HAP-1 (cell line): ENCODE measurements at regions not wholly inside any gene's neighbourhood (a gene's known extent, or its start where the extent isn't known, plus 50 kb on each side); places are given as distances from the start of the nearest gene placed in this dataset.

ENCODE experiments used
- DNase-seq, 2 experiments: peaks; one replicate each; pipeline ENCODE4 v3.0.0-alpha.2; 2016 to 2020; ENCODE audit warnings: low spot score in 2 of 2
- H3K27me3 ChIP-seq: fragments of 250-450 bp; sonication (Bioruptor Pico); 2 replicates; pipeline ENCODE4 v1.5.1; 2020; ENCODE audit warnings: low read depth, mild to moderate bottlenecking, moderate library complexity
- H3K36me3 ChIP-seq: fragments of 250-450 bp; sonication (Bioruptor Pico); replicated peaks from 2 replicates; pipeline ENCODE4 v1.5.1; 2020; ENCODE audit warnings: mild to moderate bottlenecking
- H3K4me1 ChIP-seq: fragments of 250-450 bp; sonication (Bioruptor Pico); 2 replicates; pipeline ENCODE4 v1.5.1; 2020; ENCODE audit warnings: mild to moderate bottlenecking
- H3K4me3 ChIP-seq: fragments of 250-450 bp; sonication (Bioruptor Pico); 2 replicates; pipeline ENCODE4 v1.5.1; 2020; ENCODE audit warnings: mild to moderate bottlenecking, moderate library complexity
- H3K9me3 ChIP-seq: fragments of 250-450 bp; sonication (Bioruptor Pico); 2 replicates; pipeline ENCODE4 v1.5.1; 2020; ENCODE audit warnings: mild to moderate bottlenecking, moderate library complexity
- in situ Hi-C: fragments of 300-500 bp; cut with MboI; formaldehyde crosslinking; loops from 3 replicates; pipeline ENCODE4 v1.14.3; 2020; ENCODE audit warnings: low sequenced_read_pairs, inconsistent platforms, mixed read lengths

DNA sequence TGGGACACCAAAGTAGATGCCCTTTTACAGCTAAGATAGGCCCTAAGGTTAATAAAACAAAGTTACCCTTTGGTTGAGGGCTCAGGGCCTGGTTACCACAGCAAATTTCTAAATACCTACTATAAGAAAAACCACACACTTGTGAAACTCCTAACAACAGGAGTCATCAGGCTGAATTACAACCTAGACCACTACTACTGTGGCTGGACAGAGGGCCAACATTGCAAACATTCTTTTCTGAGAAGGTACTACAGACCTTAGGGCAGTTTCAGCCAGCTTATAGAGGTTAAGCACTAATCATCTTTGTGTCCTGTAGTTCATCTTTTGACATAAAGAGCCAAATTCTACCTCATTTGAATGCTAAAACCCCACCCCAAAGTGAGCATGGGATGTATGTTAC lies 504.0 kb downstream of the RAPGEF2 start:
- H3K27me3 ChIP-seq = no peaks in the 10 kb centered on the region
- no peaks in the 10 kb centered on the region for H3K36me3 ChIP-seq
- no peak overlapping the region for H3K4me3 ChIP-seq
- DNase-seq = no peak
- no peaks in the 10 kb centered on the region for H3K4me1 ChIP-seq
- in situ Hi-C loops = no loop called here
- H3K9me3 ChIP-seq = no peaks in the 10 kb centered on the region

DNA sequence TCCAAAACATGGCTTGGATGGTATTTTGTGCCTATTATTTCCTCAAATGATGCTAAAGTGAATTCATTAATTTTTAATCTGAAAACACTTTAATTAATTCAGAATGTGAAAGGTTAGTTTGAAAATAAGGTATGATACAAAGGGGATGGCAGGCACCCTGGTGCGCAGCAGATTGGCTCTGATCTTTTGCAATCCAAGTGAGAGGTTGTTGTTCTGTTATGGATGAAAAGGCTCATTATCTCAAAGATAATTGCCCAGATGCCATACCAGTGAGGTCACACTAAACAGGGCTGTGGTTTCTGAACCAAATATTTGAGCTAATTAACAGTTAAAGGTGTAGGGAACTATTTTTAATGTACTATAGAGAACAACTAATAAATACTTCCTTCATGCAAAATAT lies 504.9 kb downstream of the RAPGEF2 start:
- DNase-seq = no peak
- no peaks in the 10 kb centered on the region for H3K36me3 ChIP-seq
- H3K9me3 ChIP-seq = no peaks in the 10 kb centered on the region
- H3K27me3 ChIP-seq = no peaks in the 10 kb centered on the region
- in situ Hi-C loops = no loop called here
- H3K4me1 ChIP-seq = no peaks in the 10 kb centered on the region
- no peak overlapping the region for H3K4me3 ChIP-seq

DNA sequence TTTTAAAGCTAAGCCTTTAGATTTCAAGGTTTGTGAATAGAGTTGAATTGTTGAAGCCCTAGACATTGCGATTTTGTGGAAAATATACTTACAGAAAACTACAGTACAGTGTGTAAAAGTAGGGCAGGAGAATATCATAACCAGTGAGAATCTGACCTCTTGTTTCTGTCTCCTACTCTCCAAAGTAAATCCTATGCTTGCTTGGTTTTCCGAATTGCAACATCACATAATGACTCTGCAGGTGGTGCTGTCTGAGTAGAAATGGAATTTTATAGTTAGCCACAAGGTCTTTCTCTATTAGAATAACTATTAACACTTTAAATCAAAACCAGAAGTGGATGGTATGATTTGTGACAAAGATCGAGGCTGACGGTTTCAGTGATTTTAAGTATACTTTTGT lies 505.6 kb downstream of the RAPGEF2 start:
- H3K4me1 ChIP-seq = no peaks in the 10 kb centered on the region
- in situ Hi-C loops = no loop called here
- no peak for DNase-seq

GRCh38 chr4:159632031-159632430 lies 529.2 kb downstream of the RAPGEF2 start:
- H3K36me3 ChIP-seq = no peaks in the 10 kb centered on the region
- in situ Hi-C loops = no loop called here
- H3K27me3 ChIP-seq = no peaks in the 10 kb centered on the region
- no peak overlapping the region for H3K4me3 ChIP-seq
- H3K9me3 ChIP-seq = no peaks in the 10 kb centered on the region
- no peaks in the 10 kb centered on the region for H3K4me1 ChIP-seq
- DNase-seq = no peak

More for the DNA sequence above, 505.6 kb downstream of the RAPGEF2 start:
- no peaks in the 10 kb centered on the region for H3K36me3 ChIP-seq
- no peaks in the 10 kb centered on the region for H3K9me3 ChIP-seq
- no peak overlapping the region for H3K4me3 ChIP-seq
- no peaks in the 10 kb centered on the region for H3K27me3 ChIP-seq

GRCh38 chr4:159639671-159640323 lies 536.9 kb downstream of the RAPGEF2 start:
- no peak for DNase-seq
- no peaks in the 10 kb centered on the region for H3K27me3 ChIP-seq
- no peak overlapping the region for H3K4me3 ChIP-seq
- no peaks in the 10 kb centered on the region for H3K4me1 ChIP-seq
- no peaks in the 10 kb centered on the region for H3K9me3 ChIP-seq
- in situ Hi-C loops = no loop called here
- H3K36me3 ChIP-seq = no peaks in the 10 kb centered on the region

DNA sequence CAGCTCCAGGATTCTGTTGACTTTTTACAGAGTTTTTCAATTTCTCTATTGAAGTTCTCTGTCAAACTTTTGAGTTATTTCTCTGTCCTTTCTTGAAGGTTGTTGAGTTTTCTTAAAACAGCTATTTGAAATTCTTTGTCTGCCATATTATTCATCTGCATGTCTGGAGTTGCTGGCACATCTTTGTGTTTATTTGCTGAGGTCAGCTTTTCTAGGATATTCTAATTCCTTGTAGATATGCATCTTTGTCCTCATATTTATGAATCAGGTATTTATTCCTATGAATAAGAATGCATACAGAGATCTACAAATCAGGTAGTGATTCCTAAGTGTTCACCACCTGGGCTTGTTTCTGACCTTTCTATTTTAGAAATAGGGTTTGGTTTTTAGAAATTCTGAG lies 546.4 kb downstream of the RAPGEF2 start:
- Histone ChIP-seq H3K4me3 (no peak overlapping the region), H3K9me3 (no peaks in the 10 kb centered on the region), H3K36me3 (no peaks in the 10 kb centered on the region), H3K4me1 (no peaks in the 10 kb centered on the region), H3K27me3 (no peaks in the 10 kb centered on the region)
- DNase-seq = no peak
- in situ Hi-C loops = no loop called here

GRCh38 chr4:159652871-159653270 lies 550.0 kb downstream of the RAPGEF2 start:
- no peak for DNase-seq
- Histone ChIP-seq H3K4me1 (no peaks in the 10 kb centered on the region), H3K36me3 (no peaks in the 10 kb centered on the region), H3K27me3 (no peaks in the 10 kb centered on the region), H3K9me3 (no peaks in the 10 kb centered on the region), H3K4me3 (no peak overlapping the region)
- in situ Hi-C loops = no loop called here

GRCh38 chr4:159655547-159655946 lies 552.7 kb downstream of the RAPGEF2 start:
- DNase-seq = no peak
- in situ Hi-C loops = no loop called here
- Histone ChIP-seq H3K36me3 (no peaks in the 10 kb centered on the region), H3K4me1 (no peaks in the 10 kb centered on the region), H3K9me3 (no peaks in the 10 kb centered on the region), H3K4me3 (no peak overlapping the region), H3K27me3 (no peaks in the 10 kb centered on the region)

DNA sequence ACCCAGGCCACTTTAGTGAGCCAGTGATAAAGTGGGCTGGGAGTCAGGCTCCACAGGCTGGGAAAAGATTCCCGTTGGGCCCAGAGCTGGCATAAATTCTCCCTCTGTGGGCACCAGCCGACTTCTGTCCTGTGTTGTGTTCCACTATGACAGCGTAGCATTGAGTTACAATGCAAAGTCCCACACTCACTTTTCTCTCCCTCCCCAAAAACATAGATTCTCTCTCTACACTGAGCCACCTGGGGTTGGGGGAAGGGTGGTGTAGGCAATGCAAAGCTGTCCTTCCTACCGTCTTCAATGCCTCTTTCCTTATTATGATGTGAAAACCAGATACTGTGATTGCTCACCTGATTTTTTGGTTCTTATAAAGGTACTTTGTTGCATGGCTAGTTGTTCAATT lies 566.2 kb downstream of the RAPGEF2 start:
- H3K36me3 ChIP-seq = no peaks in the 10 kb centered on the region
- H3K4me1 ChIP-seq = no peaks in the 10 kb centered on the region
- in situ Hi-C loops = no loop called here
- DNase-seq = no peak
- H3K27me3 ChIP-seq = no peaks in the 10 kb centered on the region
- no peak overlapping the region for H3K4me3 ChIP-seq
- no peaks in the 10 kb centered on the region for H3K9me3 ChIP-seq

- in situ Hi-C loops = no loop called here
- Histone ChIP-seq H3K36me3 (no peaks in the 10 kb centered on the region), H3K4me1 (no peaks in the 10 kb centered on the region), H3K27me3 (no peaks in the 10 kb centered on the region), H3K9me3 (no peaks in the 10 kb centered on the region), H3K4me3 (no peak overlapping the region)
- no peak for DNase-seq
These were observed 570.3 kb downstream of the RAPGEF2 start for GRCh38 chr4:159673221-159673620.

- DNase-seq = no peak
- H3K9me3 ChIP-seq = no peaks in the 10 kb centered on the region
- H3K36me3 ChIP-seq = no peaks in the 10 kb centered on the region
- H3K4me3 ChIP-seq = no peak overlapping the region
- in situ Hi-C loops = no loop called here
- no peaks in the 10 kb centered on the region for H3K4me1 ChIP-seq
- no peaks in the 10 kb centered on the region for H3K27me3 ChIP-seq
These were observed 571.4 kb downstream of the RAPGEF2 start for GRCh38 chr4:159674241-159674640.

- H3K27me3 ChIP-seq = no peaks in the 10 kb centered on the region
- in situ Hi-C loops = no loop called here
- H3K9me3 ChIP-seq = no peaks in the 10 kb centered on the region
These were observed 574.6 kb downstream of the RAPGEF2 start for GRCh38 chr4:159677521-159677920.

DNA sequence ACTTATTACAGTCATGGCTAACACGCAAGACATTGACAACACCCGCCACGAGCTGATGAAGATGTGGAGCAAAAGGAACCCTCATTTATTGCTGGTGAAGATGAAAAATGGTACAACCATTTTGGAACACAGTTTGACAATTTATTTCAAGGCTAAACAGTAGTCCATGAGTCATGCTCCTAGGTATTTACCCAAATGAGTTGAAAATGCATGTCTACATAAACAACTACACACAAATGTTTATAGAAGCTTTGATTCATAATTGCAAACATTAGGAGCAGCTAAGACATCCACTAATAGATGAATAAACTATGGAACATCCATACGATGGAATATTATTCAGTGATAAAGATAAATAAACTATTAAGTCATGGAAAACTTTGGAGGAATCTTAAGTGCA lies 580.1 kb downstream of the RAPGEF2 start:
- Histone ChIP-seq H3K27me3 (no peaks in the 10 kb centered on the region), H3K36me3 (no peaks in the 10 kb centered on the region), H3K4me3 (no peak overlapping the region), H3K4me1 (peaks cover 5% of the 10 kb centered on the region; the same call in 1 of the 2 replicates), H3K9me3 (no peaks in the 10 kb centered on the region)
- no peak for DNase-seq
- in situ Hi-C loops = no loop called here

More at GRCh38 chr4:159677521-159677920, 574.6 kb downstream of the RAPGEF2 start:
- no peaks in the 10 kb centered on the region for H3K36me3 ChIP-seq
- no peaks in the 10 kb centered on the region for H3K4me1 ChIP-seq
- no peak for DNase-seq
- no peak overlapping the region for H3K4me3 ChIP-seq

DNA sequence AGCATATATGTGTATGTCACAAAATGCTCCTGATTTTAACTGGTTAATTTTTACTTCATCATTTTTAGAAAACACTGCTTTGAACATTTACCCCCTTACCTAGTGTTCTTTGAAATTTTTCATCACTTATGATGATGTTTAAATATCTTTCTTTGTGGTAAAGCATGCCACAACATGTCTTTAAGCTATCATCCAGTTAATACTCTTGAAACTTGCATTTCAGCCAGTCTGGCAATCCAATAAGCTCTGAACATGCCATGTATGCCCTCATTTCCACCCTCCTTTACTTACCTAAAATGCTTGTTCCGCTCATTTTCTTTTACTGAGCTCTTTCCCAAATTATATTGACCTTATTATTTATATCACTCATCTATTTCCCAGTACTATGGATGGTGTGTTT lies 581.2 kb downstream of the RAPGEF2 start:
- Histone ChIP-seq H3K36me3 (no peaks in the 10 kb centered on the region), H3K27me3 (no peaks in the 10 kb centered on the region), H3K4me3 (no peak overlapping the region), H3K4me1 (peaks cover 5% of the 10 kb centered on the region; the same call in 1 of the 2 replicates), H3K9me3 (no peaks in the 10 kb centered on the region)
- no peak for DNase-seq
- in situ Hi-C loops = no loop called here
